ENCODE measurements at regions not wholly inside any gene's neighbourhood (a gene's known extent, or its start where the extent isn't known, plus 50 kb on each side); places are given as distances from the start of the nearest gene placed in this dataset.

DNA sequence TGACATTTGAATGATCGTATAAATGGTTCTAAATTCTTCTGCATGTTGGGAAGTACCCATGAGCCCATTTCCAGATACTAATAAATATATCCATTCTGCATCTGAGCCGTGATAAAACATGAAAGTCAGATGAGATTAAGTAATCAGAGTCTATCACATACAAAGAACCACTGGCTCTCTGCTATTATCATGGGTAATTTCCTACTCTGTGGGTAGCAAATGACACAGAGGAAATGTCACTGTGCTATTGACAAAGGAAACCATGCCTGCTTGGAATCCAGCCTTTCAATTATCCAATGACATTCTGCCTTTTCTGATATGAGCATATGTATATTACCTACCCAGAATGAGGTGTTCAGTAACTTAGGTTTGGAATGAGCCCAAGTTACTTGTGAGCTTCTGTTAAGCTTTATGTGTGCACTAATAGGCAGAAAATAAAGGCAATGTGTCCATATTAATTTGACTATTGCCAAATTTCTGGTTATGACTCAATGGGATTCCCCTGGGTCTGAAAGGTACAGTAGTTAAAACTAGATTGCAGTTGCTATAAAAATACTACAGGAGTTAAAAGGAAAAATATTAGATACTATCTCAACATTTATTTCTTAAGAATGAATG is 238.7 kb upstream of the KCNIP4 start:
- no peaks in the 10 kb centered on the region for H3K27me3 ChIP-seq (ENCODE audit: insufficient read depth, low read length, poor library complexity)
- TF ChIP-seq CTCF (IDR thresholded peaks at IDR 0.05; ENCODE audit: borderline replicate concordance, extremely low read depth, low read length, poor library complexity, severe bottlenecking) (no peak), EZH2 (IDR thresholded peaks at IDR 0.05; ENCODE audit: borderline replicate concordance, low read depth, low read length, severe bottlenecking) (no peak)
- H4K20me1 ChIP-seq (ENCODE audit: insufficient read depth, low read length) = no peaks in the 10 kb centered on the region
- no peak overlapping the region for H3K4me3 ChIP-seq (ENCODE audit: low read depth in 1 of 2, low read length in 2 of 2)
- H3K4me1 ChIP-seq (ENCODE audit: insufficient read depth, low read length) = no peaks in the 10 kb centered on the region
- no peak overlapping the region for H2AFZ ChIP-seq (ENCODE audit: low read depth, low read length)
- no peak overlapping the region for H3K4me2 ChIP-seq (ENCODE audit: insufficient read depth, low read length)
- DNase-seq (no peak), ATAC-seq (ENCODE audit: insufficient read depth, low read depth) (no peak)
- no peaks in the 10 kb centered on the region for H3K9me3 ChIP-seq (ENCODE audit: insufficient read depth, low read length, severe bottlenecking)
- H3K79me2 ChIP-seq (ENCODE audit: insufficient read depth, low read length) = no peaks in the 10 kb centered on the region
- H3K36me3 ChIP-seq (ENCODE audit: insufficient read depth, low read length) = no peaks in the 10 kb centered on the region
- H3K27ac ChIP-seq (ENCODE audit: low read length) = no peak overlapping the region
- H3K9ac ChIP-seq (ENCODE audit: low read depth, low read length) = no peak overlapping the region

DNA sequence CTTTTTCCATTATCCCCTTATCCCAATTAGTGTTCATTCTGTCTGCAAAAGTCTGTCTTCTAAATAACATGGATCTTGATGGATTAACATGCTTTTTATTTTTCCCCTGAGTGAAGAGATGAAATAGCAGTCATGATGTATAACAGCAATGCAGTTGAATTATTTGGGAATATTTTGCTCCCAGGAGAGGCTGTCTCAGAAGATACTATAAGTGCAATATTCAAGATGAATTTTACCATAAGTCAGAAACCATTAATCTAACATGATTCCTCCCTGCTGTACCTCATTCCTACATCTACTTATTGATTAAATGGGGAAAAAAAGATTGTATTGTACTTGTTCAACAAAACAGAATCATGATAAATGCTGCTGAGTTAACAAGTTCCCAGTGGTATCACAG is 233.2 kb upstream of the KCNIP4 start:
- no peak overlapping the region for H3K4me2 ChIP-seq (ENCODE audit: insufficient read depth, low read length)
- no peak for ATAC-seq (ENCODE audit: insufficient read depth, low read depth)

DNA sequence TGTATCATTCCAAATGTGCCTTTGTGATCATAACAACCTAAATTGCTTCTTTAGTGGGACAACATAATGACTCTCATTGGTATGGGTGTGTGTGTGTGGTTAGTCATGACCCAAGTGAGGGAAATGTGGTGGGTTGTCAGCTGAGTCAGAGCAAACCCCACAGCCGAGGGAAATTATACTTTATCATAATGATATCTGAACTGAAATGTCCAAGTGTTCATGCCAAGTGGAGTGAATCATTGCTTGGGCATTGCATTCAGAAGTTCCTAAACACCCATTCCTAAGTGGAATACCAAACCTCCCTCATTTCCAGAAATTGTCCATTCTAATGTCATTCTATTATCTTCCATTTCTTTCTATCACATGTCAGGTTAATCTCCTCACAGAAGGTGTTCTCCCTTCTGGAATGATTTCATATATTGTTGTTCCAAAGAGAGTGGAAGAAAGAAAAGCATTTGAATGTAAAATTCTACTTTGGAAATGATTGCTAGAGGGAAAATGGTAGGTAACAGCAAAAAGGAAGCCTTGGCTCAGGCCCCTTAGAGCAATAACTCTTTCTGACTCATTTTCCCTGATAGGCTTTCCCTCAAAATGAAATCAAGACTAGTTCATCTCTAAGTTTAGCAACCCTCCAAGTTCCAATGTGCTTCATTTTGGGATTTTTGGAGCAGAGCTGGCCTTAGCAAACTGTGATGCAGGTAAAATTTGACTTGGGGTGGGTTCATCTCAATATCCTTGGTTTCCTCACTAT is 230.7 kb upstream of the KCNIP4 start:
- Histone ChIP-seq H3K79me2 (ENCODE audit: insufficient read depth, low read length) (no peaks in the 10 kb centered on the region), H3K9me3 (ENCODE audit: insufficient read depth, low read length, severe bottlenecking) (no peaks in the 10 kb centered on the region), H3K27me3 (ENCODE audit: insufficient read depth, low read length, poor library complexity) (no peaks in the 10 kb centered on the region), H3K36me3 (ENCODE audit: insufficient read depth, low read length) (no peaks in the 10 kb centered on the region), H3K4me3 (ENCODE audit: low read depth in 1 of 2, low read length in 2 of 2) (no peak overlapping the region), H3K27ac (ENCODE audit: low read length) (no peak overlapping the region), H3K4me2 (ENCODE audit: insufficient read depth, low read length) (no peak overlapping the region), H3K4me1 (ENCODE audit: insufficient read depth, low read length) (no peaks in the 10 kb centered on the region), H4K20me1 (ENCODE audit: insufficient read depth, low read length) (no peaks in the 10 kb centered on the region), H2AFZ (ENCODE audit: low read depth, low read length) (no peak overlapping the region), H3K9ac (ENCODE audit: low read depth, low read length) (no peak overlapping the region)
- ATAC-seq (ENCODE audit: insufficient read depth, low read depth) (no peak), DNase-seq (no peak)
- TF ChIP-seq CTCF (IDR thresholded peaks at IDR 0.05; ENCODE audit: borderline replicate concordance, extremely low read depth, low read length, poor library complexity, severe bottlenecking) (no peak), EZH2 (IDR thresholded peaks at IDR 0.05; ENCODE audit: borderline replicate concordance, low read depth, low read length, severe bottlenecking) (no peak)

More for the DNA sequence above, 233.2 kb upstream of the KCNIP4 start:
- no peaks in the 10 kb centered on the region for H3K79me2 ChIP-seq (ENCODE audit: insufficient read depth, low read length)
- H3K9ac ChIP-seq (ENCODE audit: low read depth, low read length) = no peak overlapping the region
- no peak overlapping the region for H3K27ac ChIP-seq (ENCODE audit: low read length)
- no peak overlapping the region for H2AFZ ChIP-seq (ENCODE audit: low read depth, low read length)
- no peak overlapping the region for H3K4me3 ChIP-seq (ENCODE audit: low read depth in 1 of 2, low read length in 2 of 2)
- TF ChIP-seq CTCF (IDR thresholded peaks at IDR 0.05; ENCODE audit: borderline replicate concordance, extremely low read depth, low read length, poor library complexity, severe bottlenecking) (no peak), EZH2 (IDR thresholded peaks at IDR 0.05; ENCODE audit: borderline replicate concordance, low read depth, low read length, severe bottlenecking) (no peak)
- no peaks in the 10 kb centered on the region for H3K27me3 ChIP-seq (ENCODE audit: insufficient read depth, low read length, poor library complexity)
- H3K4me1 ChIP-seq (ENCODE audit: insufficient read depth, low read length) = no peaks in the 10 kb centered on the region
- no peaks in the 10 kb centered on the region for H3K36me3 ChIP-seq (ENCODE audit: insufficient read depth, low read length)
- H4K20me1 ChIP-seq (ENCODE audit: insufficient read depth, low read length) = no peaks in the 10 kb centered on the region
- no peaks in the 10 kb centered on the region for H3K9me3 ChIP-seq (ENCODE audit: insufficient read depth, low read length, severe bottlenecking)
- DNase-seq = no peak
